IMR-90 (cell line): ENCODE measurements at regions not wholly inside any gene's neighbourhood (a gene's known extent, or its start where the extent isn't known, plus 50 kb on each side); places are given as distances from the start of the nearest gene placed in this dataset.

Experiments used
- POLR2A ChIP-seq: IDR thresholded peaks from 2 replicates; pipeline ENCODE4 v1.6.1; 2012; ENCODE audit warnings: mild to moderate bottlenecking, low read depth, low read length
- TF ChIP-seq, protein P1 (sequence below): conservative IDR thresholded peaks from 2 replicates; pipeline ENCODE4 v1.5.1; 2012; ENCODE audit warnings: mild to moderate bottlenecking, low read depth, low read length, improper control_type of control experiment

- TF ChIP-seq, protein P1, sequence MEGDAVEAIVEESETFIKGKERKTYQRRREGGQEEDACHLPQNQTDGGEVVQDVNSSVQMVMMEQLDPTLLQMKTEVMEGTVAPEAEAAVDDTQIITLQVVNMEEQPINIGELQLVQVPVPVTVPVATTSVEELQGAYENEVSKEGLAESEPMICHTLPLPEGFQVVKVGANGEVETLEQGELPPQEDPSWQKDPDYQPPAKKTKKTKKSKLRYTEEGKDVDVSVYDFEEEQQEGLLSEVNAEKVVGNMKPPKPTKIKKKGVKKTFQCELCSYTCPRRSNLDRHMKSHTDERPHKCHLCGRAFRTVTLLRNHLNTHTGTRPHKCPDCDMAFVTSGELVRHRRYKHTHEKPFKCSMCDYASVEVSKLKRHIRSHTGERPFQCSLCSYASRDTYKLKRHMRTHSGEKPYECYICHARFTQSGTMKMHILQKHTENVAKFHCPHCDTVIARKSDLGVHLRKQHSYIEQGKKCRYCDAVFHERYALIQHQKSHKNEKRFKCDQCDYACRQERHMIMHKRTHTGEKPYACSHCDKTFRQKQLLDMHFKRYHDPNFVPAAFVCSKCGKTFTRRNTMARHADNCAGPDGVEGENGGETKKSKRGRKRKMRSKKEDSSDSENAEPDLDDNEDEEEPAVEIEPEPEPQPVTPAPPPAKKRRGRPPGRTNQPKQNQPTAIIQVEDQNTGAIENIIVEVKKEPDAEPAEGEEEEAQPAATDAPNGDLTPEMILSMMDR = no peak
- no peak for TF ChIP-seq POLR2A
Measured at GRCh38 chr10:29142516-29143314, 146.2 kb upstream of the LYZL1 start.
